Neural progenitor cell (in vitro differentiated cells): ENCODE measurements at regions not wholly inside any gene's neighbourhood (a gene's known extent, or its start where the extent isn't known, plus 50 kb on each side); places are given as distances from the start of the nearest gene placed in this dataset.

ENCODE experiments used
- DNase-seq: peaks from one replicate; pipeline ENCODE4 v3.0.0-alpha.2; 2016; ENCODE audit warnings: low spot score
- H2AFZ ChIP-seq: fragments of 200-600 bp; sonication (generic); replicated peaks from 2 replicates; pipeline ENCODE4 v1.6.1; 2016; ENCODE audit warnings: antibody characterized with exemption
- H3F3A ChIP-seq: fragments of 200-600 bp; sonication (generic); 2 replicates; pipeline ENCODE4 v1.6.1; 2016; ENCODE audit warnings: antibody characterized with exemption, low read depth
- H3K27ac ChIP-seq: fragments of 200-600 bp; sonication (generic); 2 replicates; pipeline ENCODE4 v1.5.1; 2016; ENCODE audit warnings: mild to moderate bottlenecking
- H3K27me3 ChIP-seq: fragments of 200-600 bp; sonication (generic); 2 replicates; pipeline ENCODE4 v1.6.1; 2016; ENCODE audit warnings: mild to moderate bottlenecking, moderate library complexity
- H3K36me3 ChIP-seq: fragments of 200-600 bp; sonication (generic); 2 replicates; pipeline ENCODE4 v1.5.1; 2016
- H3K4me1 ChIP-seq: fragments of 200-600 bp; sonication (generic); 2 replicates; pipeline ENCODE4 v1.6.1; 2016; ENCODE audit warnings: mixed run types
- H3K4me2 ChIP-seq: fragments of 200-600 bp; sonication (generic); 2 replicates; pipeline ENCODE4 v1.6.1; 2016
- H3K4me3 ChIP-seq: fragments of 200-600 bp; sonication (generic); 2 replicates; pipeline ENCODE4 v1.5.1; 2016
- H3K79me2 ChIP-seq: fragments of 200-600 bp; sonication (generic); 2 replicates; pipeline ENCODE4 v1.6.1; 2016; ENCODE audit warnings: low read depth
- H3K9ac ChIP-seq: fragments of 200-600 bp; sonication (generic); 2 replicates; pipeline ENCODE4 v1.6.1; 2016
- H3K9me3 ChIP-seq: fragments of 200-600 bp; sonication (generic); 2 replicates; pipeline ENCODE4 v1.5.1; 2016; ENCODE audit warnings: low read depth
- H4K20me1 ChIP-seq: fragments of 200-600 bp; sonication (generic); 2 replicates; pipeline ENCODE4 v1.6.1; 2016; ENCODE audit warnings: low read depth
- H3K27ac Mint-ChIP-seq: 3 replicates; pipeline ENCODE4 v1.8.0; 2021; ENCODE audit warnings: mixed read lengths
- H3K27me3 Mint-ChIP-seq: 2 replicates; pipeline ENCODE4 v1.8.0; 2022; ENCODE audit warnings: low read depth, mild to moderate bottlenecking, inconsistent platforms, moderate library complexity, mixed read lengths; ENCODE audit not compliant: insufficient read depth
- H3K36me3 Mint-ChIP-seq: 3 replicates; pipeline ENCODE4 v1.8.0; 2021; ENCODE audit warnings: mixed read lengths
- H3K4me1 Mint-ChIP-seq: 3 replicates; pipeline ENCODE4 v1.8.0; 2021; ENCODE audit warnings: mixed read lengths
- H3K4me3 Mint-ChIP-seq: 3 replicates; pipeline ENCODE4 v1.8.0; 2021; ENCODE audit warnings: mild to moderate bottlenecking, moderate library complexity, mixed read lengths
- H3K9me3 Mint-ChIP-seq: 3 replicates; pipeline ENCODE4 v1.8.0; 2020; ENCODE audit warnings: mixed read lengths
- CTCF ChIP-seq: fragments of 200-600 bp; sonication (generic); IDR thresholded peaks from 2 replicates; pipeline ENCODE4 v1.5.1; 2017; ENCODE audit warnings: antibody characterized with exemption, mild to moderate bottlenecking
- EZH2 ChIP-seq: fragments of 200-600 bp; sonication (generic); IDR thresholded peaks from 2 replicates; pipeline ENCODE4 v1.6.1; 2017; ENCODE audit warnings: antibody characterized with exemption, mild to moderate bottlenecking, moderate library complexity
- EZH2phosphoT487 ChIP-seq: fragments of 200-600 bp; sonication (generic); IDR thresholded peaks from 2 replicates; pipeline ENCODE4 v1.6.1; 2017; ENCODE audit warnings: antibody characterized with exemption

- Histone ChIP-seq H4K20me1 (no peaks in the 10 kb centered on the region), H3K4me1 (no peaks in the 10 kb centered on the region)
- TF ChIP-seq CTCF (no peak), EZH2 (no peak), EZH2phosphoT487 (no peak)
Observed at GRCh38 chr16:17541324-17541723, 70.6 kb upstream of the XYLT1 start.

GRCh38 chr16:17538927-17539326, 68.2 kb upstream of the XYLT1 start:
- TF ChIP-seq CTCF (no peak), EZH2phosphoT487 (no peak), EZH2 (no peak)
- Histone ChIP-seq H3F3A (no peaks in the 10 kb centered on the region), H2AFZ (no peak overlapping the region), H3K36me3 (no peaks in the 10 kb centered on the region), H4K20me1 (no peaks in the 10 kb centered on the region), H3K27ac (no peak overlapping the region), H3K79me2 (no peaks in the 10 kb centered on the region), H3K4me3 (no peak overlapping the region), H3K27me3 (no peaks in the 10 kb centered on the region), H3K4me1 (no peaks in the 10 kb centered on the region), H3K9ac (no peak overlapping the region), H3K9me3 (no peaks in the 10 kb centered on the region), H3K4me2 (no peak overlapping the region)
- no peaks in the 10 kb centered on the region for H3K36me3 Mint-ChIP-seq
- no peak overlapping the region for H3K27ac Mint-ChIP-seq
- no peaks in the 10 kb centered on the region for H3K9me3 Mint-ChIP-seq
- no peak for DNase-seq
- no peak overlapping the region for H3K4me3 Mint-ChIP-seq
- peaks cover 3% of the 10 kb centered on the region for H3K27me3 Mint-ChIP-seq
- no peaks in the 10 kb centered on the region for H3K4me1 Mint-ChIP-seq

More at GRCh38 chr16:17541324-17541723, 70.6 kb upstream of the XYLT1 start:
- DNase-seq: no peak
- H3K27me3 ChIP-seq: no peaks in the 10 kb centered on the region
- H3K9ac ChIP-seq: no peak overlapping the region
- no peak overlapping the region for H3K4me2 ChIP-seq
- H3K79me2 ChIP-seq: no peaks in the 10 kb centered on the region
- no peak overlapping the region for H3K27ac Mint-ChIP-seq
- peaks cover 5% of the 10 kb centered on the region for H3K9me3 Mint-ChIP-seq
- H3K4me1 Mint-ChIP-seq: no peaks in the 10 kb centered on the region
- H3K36me3 ChIP-seq: no peaks in the 10 kb centered on the region
- peaks cover 5% of the 10 kb centered on the region for H3K27me3 Mint-ChIP-seq
- H2AFZ ChIP-seq: no peak overlapping the region
- H3K4me3 Mint-ChIP-seq: no peak overlapping the region
- no peak overlapping the region for H3K27ac ChIP-seq
- H3F3A ChIP-seq: no peaks in the 10 kb centered on the region
- no peaks in the 10 kb centered on the region for H3K36me3 Mint-ChIP-seq
- no peak overlapping the region for H3K4me3 ChIP-seq
- no peaks in the 10 kb centered on the region for H3K9me3 ChIP-seq

- H3K27ac Mint-ChIP-seq: no peak overlapping the region
- no peaks in the 10 kb centered on the region for H3K4me1 ChIP-seq
- H3K4me2 ChIP-seq: no peak overlapping the region
- no peaks in the 10 kb centered on the region for H4K20me1 ChIP-seq
- H2AFZ ChIP-seq: no peak overlapping the region
- TF ChIP-seq EZH2 (no peak), CTCF (no peak), EZH2phosphoT487 (no peak)
- no peak overlapping the region for H3K9ac ChIP-seq
- no peaks in the 10 kb centered on the region for H3K36me3 ChIP-seq
- H3K9me3 ChIP-seq: no peaks in the 10 kb centered on the region
- peaks cover 3% of the 10 kb centered on the region for H3K9me3 Mint-ChIP-seq
- H3K4me3 ChIP-seq: no peak overlapping the region
- no peaks in the 10 kb centered on the region for H3K4me1 Mint-ChIP-seq
- H3F3A ChIP-seq: no peaks in the 10 kb centered on the region
- peaks cover 6% of the 10 kb centered on the region for H3K27me3 Mint-ChIP-seq
- no peaks in the 10 kb centered on the region for H3K27me3 ChIP-seq
- no peak overlapping the region for H3K27ac ChIP-seq
- H3K36me3 Mint-ChIP-seq: no peaks in the 10 kb centered on the region
- H3K4me3 Mint-ChIP-seq: no peak overlapping the region
- no peaks in the 10 kb centered on the region for H3K79me2 ChIP-seq
- no peak for DNase-seq
Observed at GRCh38 chr16:17532338-17532995, 61.7 kb upstream of the XYLT1 start.
